A673 (cell line): ENCODE measurements at regions not wholly inside any gene's neighbourhood (a gene's known extent, or its start where the extent isn't known, plus 50 kb on each side); places are given as distances from the start of the nearest gene placed in this dataset.

Experiments used
- BruUV-seq: library from RNA; stranded (reverse); fragments of 400-500 nt; replicated peaks from 2 replicates; lab custom pipeline; 2021; lab: Mats Ljungman, UMichigan
- CTCF ChIA-PET: fragments of 300-600 bp; sonication (Branson Sonifier 250); formaldehyde crosslinking; loops from one replicate; lab custom pipeline; 2022; ENCODE audit warnings: antibody characterized with exemption; lab: Charles Lee
- POLR2A ChIA-PET: fragments of 300-600 bp; sonication (Branson Sonifier 250); formaldehyde crosslinking; loops from one replicate; lab custom pipeline; 2022; ENCODE audit warnings: antibody characterized with exemption; ENCODE audit not compliant: low non-redundant PET; lab: Charles Lee
- DNase-seq: peaks from one replicate; pipeline ENCODE4 v3.0.0-alpha.2; 2015; ENCODE audit warnings: low spot score
- H3K27ac ChIP-seq: fragments of 200-600 bp; sonication (generic); 2 replicates; pipeline ENCODE4 v1.5.1; 2016; ENCODE audit warnings: mixed run types, low read depth, mild to moderate bottlenecking, mixed read lengths, antibody characterized with exemption, low read length; ENCODE audit not compliant: poor library complexity, severe bottlenecking
- H3K27me3 ChIP-seq: fragments of 200-600 bp; sonication (generic); replicated peaks from 2 replicates; pipeline ENCODE4 v1.6.1; 2017; ENCODE audit warnings: mixed run types, low read depth, mild to moderate bottlenecking, mixed read lengths, antibody characterized with exemption, low read length; ENCODE audit not compliant: insufficient read depth, poor library complexity
- H3K36me3 ChIP-seq: fragments of 200-600 bp; sonication (generic); 2 replicates; pipeline ENCODE4 v1.6.1; 2016; ENCODE audit warnings: mixed run types, mild to moderate bottlenecking, mixed read lengths, antibody characterized with exemption, low read length; ENCODE audit not compliant: insufficient read depth, poor library complexity, severe bottlenecking
- H3K4me1 ChIP-seq: fragments of 200-600 bp; sonication (generic); 2 replicates; pipeline ENCODE4 v1.6.1; 2017; ENCODE audit warnings: mixed run types, mild to moderate bottlenecking, mixed read lengths, antibody characterized with exemption, low read length; ENCODE audit not compliant: insufficient read depth, poor library complexity, severe bottlenecking
- H3K4me3 ChIP-seq: fragments of 200-600 bp; sonication (generic); 2 replicates; pipeline ENCODE4 v1.5.1; 2016; ENCODE audit warnings: low read depth, mixed run types, mild to moderate bottlenecking, mixed read lengths, low read length; ENCODE audit not compliant: poor library complexity, severe bottlenecking
- H3K9me3 ChIP-seq: fragments of 200-600 bp; sonication (generic); 2 replicates; pipeline ENCODE4 v1.6.1; 2016; ENCODE audit warnings: mixed run types, low read depth, mild to moderate bottlenecking, mixed read lengths, antibody characterized with exemption, low read length; ENCODE audit not compliant: poor library complexity, severe bottlenecking
- CTCF ChIP-seq: fragments of 300-800, 200-600 bp; sonication (generic); conservative IDR thresholded peaks from 2 replicates; pipeline ENCODE4 v1.5.1; 2017; ENCODE audit warnings: low read depth, mild to moderate bottlenecking, antibody characterized with exemption, low read length, moderate library complexity, mixed read lengths
- EZH2 ChIP-seq: fragments of 200-600 bp; sonication (generic); IDR thresholded peaks from 2 replicates; pipeline ENCODE4 v1.6.1; 2017; ENCODE audit warnings: borderline replicate concordance, low read depth, mild to moderate bottlenecking, mixed read lengths, antibody characterized with exemption, low read length; ENCODE audit not compliant: poor library complexity, severe bottlenecking
- intact Hi-C: fragments of 100-400 bp; cut with micrococcal nuclease; formaldehyde crosslinking; loops from one replicate; pipeline ENCODE4 v1.10.0; 2022; ENCODE audit not compliant: unreplicated experiment

- no peaks in the 10 kb centered on the region for H3K27me3 ChIP-seq
- BruUV-seq = no TSS peak
- intact Hi-C loops = no loop called here
- no peak for DNase-seq
- ChIA-PET POLR2A (no interaction called here), CTCF (no interaction called here)
- no peak overlapping the region for H3K4me3 ChIP-seq
- no peaks in the 10 kb centered on the region for H3K36me3 ChIP-seq
- no peaks in the 10 kb centered on the region for H3K9me3 ChIP-seq
- no peaks in the 10 kb centered on the region for H3K4me1 ChIP-seq
- no peak for TF ChIP-seq CTCF
- TF ChIP-seq EZH2 = no peak
- no peak overlapping the region for H3K27ac ChIP-seq
Observed at GRCh38 chr6:4303638-4304037, 168.3 kb upstream of the ECI2 start.

GRCh38 chr6:4302524-4302923, 167.1 kb upstream of the ECI2 start:
- Histone ChIP-seq H3K9me3 (no peaks in the 10 kb centered on the region), H3K4me3 (no peak overlapping the region), H3K27me3 (no peaks in the 10 kb centered on the region), H3K27ac (no peak overlapping the region), H3K4me1 (no peaks in the 10 kb centered on the region), H3K36me3 (no peaks in the 10 kb centered on the region)
- intact Hi-C loops = no loop called here
- ChIA-PET POLR2A (no interaction called here), CTCF (no interaction called here)
- no TSS peak for BruUV-seq
- DNase-seq = no peak
- TF ChIP-seq CTCF (no peak), EZH2 (no peak)

GRCh38 chr6:4301871-4302270, 166.5 kb upstream of the ECI2 start:
- Histone ChIP-seq H3K4me3 (no peak overlapping the region), H3K9me3 (no peaks in the 10 kb centered on the region), H3K36me3 (no peaks in the 10 kb centered on the region), H3K4me1 (no peaks in the 10 kb centered on the region), H3K27me3 (no peaks in the 10 kb centered on the region), H3K27ac (no peak overlapping the region)
- no peak for DNase-seq
- POLR2A ChIA-PET = no interaction called here
- CTCF ChIA-PET = no interaction called here
- TF ChIP-seq CTCF (no peak), EZH2 (no peak)
- intact Hi-C loops = no loop called here
- no TSS peak for BruUV-seq
